NCI-H1092 (cell line): ENCODE measurements at regions not wholly inside any gene's neighbourhood (a gene's known extent, or its start where the extent isn't known, plus 50 kb on each side); places are given as distances from the start of the nearest gene placed in this dataset.

Experiments
- DNase-seq: peaks from one replicate; lab custom pipeline; 2025; lab: John Stamatoyannopoulos, UW

- DNase-seq: no peak
Measured at GRCh38 chr2:217117523-217117922, 257.7 kb upstream of the TNP1 start.

DNA sequence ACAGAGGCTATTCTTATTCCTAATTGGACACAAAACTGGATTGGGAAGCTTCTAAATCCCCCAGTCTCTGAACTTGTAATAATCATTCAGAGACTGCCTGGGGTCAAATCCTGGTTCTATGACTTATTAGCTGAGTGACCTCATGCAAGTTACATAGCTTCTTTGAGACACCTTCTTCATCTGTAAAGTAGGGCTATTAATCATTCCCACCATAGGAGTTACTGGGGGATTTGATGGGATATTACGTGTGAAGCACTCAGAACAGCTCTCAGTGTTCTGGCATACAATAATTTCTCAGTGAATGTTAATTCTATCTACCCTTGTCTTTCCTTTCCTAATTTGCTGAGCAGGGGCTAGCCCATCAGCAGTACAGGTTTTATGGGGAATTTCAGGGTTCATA is 256.7 kb upstream of the TNP1 start:
- no peak for DNase-seq

- no peak for DNase-seq
Measured at GRCh38 chr2:217114117-217114516, 254.3 kb upstream of the TNP1 start.

DNA sequence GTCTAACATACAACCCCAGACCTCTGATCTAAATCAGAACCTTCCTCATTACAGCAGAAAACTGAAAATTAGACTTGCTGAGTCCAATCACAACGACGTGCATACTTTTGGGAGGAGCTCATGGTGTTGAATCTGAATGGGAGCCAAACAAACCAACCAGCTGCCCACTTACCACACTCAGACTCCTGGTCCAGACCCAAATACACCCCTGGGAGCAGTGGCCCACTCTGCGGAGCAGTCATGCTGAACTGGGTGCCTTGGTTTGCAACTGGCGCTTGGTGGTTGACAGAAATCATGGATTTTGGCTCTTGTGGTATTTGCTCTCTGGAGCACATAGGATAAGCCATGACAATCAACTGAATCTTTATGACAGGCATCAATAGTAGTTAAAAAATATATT is 253.6 kb upstream of the TNP1 start:
- peak; percentile 32 for DNase-seq

DNA sequence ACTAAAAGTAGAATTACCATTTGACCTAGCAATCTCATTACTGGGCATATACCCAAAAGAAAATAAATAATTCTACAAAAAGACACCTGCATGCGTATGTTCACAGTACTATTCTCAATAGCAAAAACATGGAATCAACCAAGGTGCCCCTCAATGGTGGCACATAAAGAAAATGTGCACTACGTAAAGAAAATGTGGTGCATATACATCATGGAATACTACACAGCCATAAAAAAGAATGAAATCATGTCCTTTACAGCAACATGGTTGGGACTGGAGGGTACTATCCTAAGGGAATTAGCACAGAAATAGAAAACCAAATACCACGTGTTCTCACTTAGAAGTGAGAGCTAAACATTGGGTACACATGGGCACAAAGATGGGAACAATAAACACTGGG is 250.7 kb upstream of the TNP1 start:
- DNase-seq: no peak

- DNase-seq: no peak
Measured at GRCh38 chr2:217108575-217109027, 248.7 kb upstream of the TNP1 start.

DNA sequence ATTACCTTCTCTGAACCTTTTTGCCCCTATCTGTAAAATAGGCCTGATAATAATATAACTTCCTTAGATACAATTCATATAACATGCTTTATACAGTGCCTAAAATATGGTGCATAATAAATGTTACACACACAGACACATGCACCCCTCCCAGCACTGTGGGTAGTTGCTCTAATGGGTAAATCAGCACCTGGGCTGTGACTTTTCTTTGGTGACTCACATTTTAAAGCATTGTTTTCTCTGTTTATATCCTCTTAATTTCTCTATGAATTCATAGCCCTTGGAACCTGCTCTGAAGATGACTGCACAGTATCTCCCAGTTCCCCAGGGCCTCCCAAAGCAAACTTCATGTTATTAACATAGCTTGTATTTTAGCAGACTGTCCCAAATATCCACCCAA is 248.2 kb upstream of the TNP1 start:
- DNase-seq: no peak

- no peak for DNase-seq
Measured at GRCh38 chr2:217107480-217107879, 247.6 kb upstream of the TNP1 start.

GRCh38 chr2:217106650-217107014 is 246.8 kb upstream of the TNP1 start:
- no peak for DNase-seq

- DNase-seq: no peak
Measured at GRCh38 chr2:217105733-217106649, 246.1 kb upstream of the TNP1 start.

DNA sequence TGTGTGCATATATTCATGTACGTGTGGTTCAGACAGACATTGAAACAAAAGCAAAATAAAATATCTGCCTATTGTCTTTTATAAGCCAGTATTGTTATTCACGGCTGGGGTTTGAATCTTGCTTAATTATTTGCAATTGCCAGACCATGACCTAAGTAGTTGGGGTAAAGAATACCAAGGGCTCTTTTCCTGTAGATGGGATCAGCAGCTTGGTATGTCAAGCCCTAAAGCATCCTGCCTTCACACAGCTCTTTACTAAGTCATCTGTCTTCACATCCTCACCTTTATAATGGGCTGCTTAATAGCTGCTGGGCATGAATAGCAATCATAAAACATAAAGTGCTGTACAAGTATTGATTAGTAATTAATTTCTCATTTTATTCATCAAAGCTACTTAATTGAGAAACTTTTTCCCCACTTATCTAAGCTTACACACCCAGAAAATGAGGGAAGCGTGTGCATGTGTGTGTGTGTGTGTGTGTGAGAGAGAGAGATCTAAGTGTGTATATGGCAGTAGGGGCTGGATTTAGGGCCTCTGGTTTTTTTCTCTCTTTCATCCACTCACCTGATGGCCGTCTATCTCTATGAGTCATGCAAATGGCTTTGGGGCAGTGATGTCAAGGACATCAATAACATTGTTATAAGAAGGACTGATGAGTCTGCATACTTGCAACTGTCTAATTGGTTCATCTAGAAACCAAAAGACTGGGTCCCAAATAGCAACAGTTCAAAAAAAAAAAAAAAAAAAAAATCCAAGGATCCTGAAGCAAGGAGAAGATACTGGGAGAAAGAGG is 244.1 kb upstream of the TNP1 start:
- no peak for DNase-seq

DNA sequence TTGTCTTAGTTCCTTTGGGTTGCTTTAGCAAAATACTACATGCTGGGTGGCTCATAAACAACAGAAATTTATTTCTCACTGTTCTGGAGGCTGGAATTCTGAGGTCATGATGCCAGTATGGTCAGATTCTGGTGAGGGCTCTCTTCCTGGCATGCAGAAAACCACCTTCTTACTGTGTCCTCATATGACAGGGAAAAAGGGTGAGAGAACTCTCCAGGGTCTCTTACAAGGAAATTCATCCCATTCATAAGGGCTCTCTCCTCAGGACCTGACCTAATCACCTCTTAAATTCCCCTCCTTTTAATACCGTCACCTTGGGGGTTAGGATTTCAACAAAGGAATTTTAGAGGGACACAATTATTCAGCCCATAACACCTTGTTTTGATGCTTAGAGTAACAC is 243.1 kb upstream of the TNP1 start:
- DNase-seq: no peak

DNA sequence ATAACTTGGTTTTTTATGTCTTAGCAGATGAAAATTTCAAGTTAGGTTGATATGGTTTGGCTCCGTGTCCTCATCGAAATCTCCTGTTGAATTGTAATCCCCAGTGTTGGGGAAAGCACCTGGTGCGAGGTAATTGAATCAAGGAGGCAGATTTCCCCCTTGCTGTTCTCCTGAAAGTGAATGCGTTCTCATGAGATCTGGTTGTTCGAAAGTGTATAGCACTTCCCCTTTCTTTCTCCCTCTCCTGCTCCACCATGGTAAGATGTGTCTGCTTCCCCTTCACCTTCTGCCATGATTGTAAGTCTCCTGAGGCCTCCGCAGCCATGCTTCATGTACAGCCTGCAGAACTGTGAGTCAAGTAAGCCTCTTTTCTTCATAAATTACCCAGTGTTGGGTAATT is 242.1 kb upstream of the TNP1 start:
- no peak for DNase-seq

GRCh38 chr2:217099561-217099960 is 239.7 kb upstream of the TNP1 start:
- DNase-seq: no peak

GRCh38 chr2:217098435-217098834 is 238.6 kb upstream of the TNP1 start:
- DNase-seq: no peak

- no peak for DNase-seq
Measured at GRCh38 chr2:217097346-217097745, 237.5 kb upstream of the TNP1 start.

DNA sequence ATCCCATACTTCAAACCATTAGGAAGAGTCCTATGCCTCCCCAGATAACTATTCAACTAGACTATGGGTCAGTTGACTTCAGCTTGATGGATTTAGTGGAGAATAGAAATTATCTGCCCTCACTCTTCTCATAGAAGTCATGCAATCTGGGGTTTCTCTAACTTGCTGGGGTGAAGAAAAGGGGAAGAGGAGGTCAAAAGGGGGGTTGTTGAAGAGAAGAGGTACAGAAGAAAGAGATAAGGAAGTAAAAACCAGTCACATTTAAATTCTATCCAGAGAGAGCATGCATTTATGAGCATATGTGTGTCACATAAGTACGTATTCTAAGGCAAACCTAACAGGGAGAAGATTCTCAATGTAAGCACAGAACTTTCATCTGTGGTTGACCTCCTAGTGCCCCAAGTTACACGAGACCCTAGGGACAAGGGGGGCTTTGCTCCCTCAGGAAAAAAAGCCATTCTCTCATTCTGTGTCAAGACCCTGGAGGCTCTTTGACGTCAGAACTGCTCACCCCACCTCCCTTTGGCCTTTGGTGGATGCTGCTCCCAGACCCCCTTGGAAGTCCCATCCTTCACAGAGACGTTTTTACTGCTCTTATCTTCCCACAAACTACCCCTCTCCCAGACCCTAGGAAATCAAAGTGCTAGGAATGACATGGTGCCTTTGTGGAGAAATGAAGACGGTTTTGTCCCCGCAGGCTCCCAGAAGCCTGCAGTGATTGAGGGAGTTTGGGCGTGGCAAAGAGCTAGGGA is 236.8 kb upstream of the TNP1 start:
- no peak for DNase-seq

DNA sequence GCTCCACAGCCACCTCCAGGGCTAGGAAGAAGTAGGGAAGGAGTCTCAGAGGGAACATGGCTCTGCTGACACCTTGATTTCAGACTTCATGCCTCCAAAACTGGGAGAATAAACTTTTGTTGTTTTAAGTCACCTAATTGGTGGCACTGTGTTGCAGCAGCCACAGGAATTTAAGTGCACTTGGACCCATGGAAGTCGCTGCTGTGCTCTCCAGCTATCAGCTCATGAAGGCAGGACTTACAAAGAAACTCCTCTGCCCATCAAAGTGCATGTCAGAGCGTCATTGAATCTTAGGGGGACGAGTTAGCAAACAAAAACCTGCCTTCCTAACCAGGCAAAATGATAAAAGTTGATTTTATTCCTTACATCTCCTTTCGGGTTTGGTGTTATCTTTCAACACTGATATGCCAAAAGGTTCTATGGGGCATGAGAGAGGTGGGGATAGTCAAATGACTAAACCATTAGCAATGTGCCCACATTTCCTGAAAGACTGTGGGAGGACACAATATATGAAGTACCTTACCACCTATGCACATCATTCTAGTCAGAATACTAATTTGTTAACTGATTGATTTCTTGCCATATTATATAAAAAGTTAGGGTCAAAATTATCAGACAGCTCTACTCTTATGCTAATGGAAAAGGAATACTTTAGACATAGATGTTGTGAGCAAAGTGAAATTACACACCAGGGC is 235.8 kb upstream of the TNP1 start:
- no peak for DNase-seq

DNA sequence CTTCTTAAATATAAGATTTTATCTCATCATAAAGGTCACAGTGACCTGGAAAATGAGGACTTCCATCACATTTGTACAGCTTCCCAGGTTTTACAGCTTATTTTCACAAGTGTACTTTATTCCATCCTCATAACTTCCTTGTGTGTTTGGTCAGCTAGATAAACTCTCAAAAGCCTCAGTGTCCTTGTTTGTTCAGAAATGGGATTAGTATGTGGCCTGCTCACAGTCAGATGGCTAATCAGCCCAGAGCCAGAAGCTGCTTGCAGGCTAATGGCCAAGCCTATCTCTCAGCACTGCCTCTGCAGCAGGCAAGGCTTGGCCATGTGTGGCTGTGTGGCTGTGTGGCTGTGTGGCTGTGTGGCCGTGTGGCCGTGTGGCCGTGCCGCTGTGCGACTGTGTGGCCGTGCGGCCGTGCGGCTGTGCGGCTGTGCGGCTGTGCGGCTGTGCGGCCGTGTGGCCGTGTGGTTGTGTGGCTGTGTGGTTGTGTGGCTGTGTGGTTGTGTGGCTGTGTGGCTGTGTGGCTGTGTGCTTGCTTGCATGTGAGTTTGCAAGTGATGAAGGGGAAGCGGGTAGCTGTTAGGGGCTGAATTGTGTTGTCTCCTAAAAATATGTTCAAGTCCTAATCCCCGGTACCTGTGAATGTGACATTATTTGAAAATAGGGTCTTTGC is 233.0 kb upstream of the TNP1 start:
- DNase-seq: no peak

- DNase-seq: no peak
Measured at GRCh38 chr2:217091531-217091930, 231.7 kb upstream of the TNP1 start.

- no peak for DNase-seq
Measured at GRCh38 chr2:217090884-217091283, 231.0 kb upstream of the TNP1 start.
